ENCODE measurements at regions not wholly inside any gene's neighbourhood (a gene's known extent, or its start where the extent isn't known, plus 50 kb on each side); places are given as distances from the start of the nearest gene placed in this dataset.

- no peak overlapping the region for H4K5ac ChIP-seq (ENCODE audit: insufficient read length, low read depth, low read length)
- H3K9me3 Mint-ChIP-seq, result no peaks in the 10 kb centered on the region
- no peak overlapping the region for H3K9ac ChIP-seq (ENCODE audit: extremely low read depth, insufficient read length, low read length)
- H3K27me3 Mint-ChIP-seq (ENCODE audit: low read depth), result no peaks in the 10 kb centered on the region
- TF ChIP-seq CTCF (conservative IDR thresholded peaks at IDR 0.05), result no peak
- H2AK5ac ChIP-seq (ENCODE audit: insufficient read length, low read length), result no peak overlapping the region
- no peaks in the 10 kb centered on the region for H3K36me3 Mint-ChIP-seq (ENCODE audit: insufficient read depth in 1 of 3, low read depth in 3 of 3)
- H2AFZ ChIP-seq (ENCODE audit: low read length), result no peak overlapping the region
- no peak overlapping the region for H2BK20ac ChIP-seq (ENCODE audit: low read depth, low read length, poor library complexity, severe bottlenecking)
- no peak overlapping the region for H4K91ac ChIP-seq (ENCODE audit: insufficient read length, low read depth, low read length)
- H3K9me3 ChIP-seq (ENCODE audit: control insufficient read depth, low read depth, low read length), result no peaks in the 10 kb centered on the region
- H3K27ac Mint-ChIP-seq, result no peak overlapping the region
- H3K79me1 ChIP-seq (ENCODE audit: insufficient read depth, low read depth, low read length, poor library complexity, severe bottlenecking), result no peaks in the 10 kb centered on the region
- H3K4me1 ChIP-seq (ENCODE audit: insufficient read depth, low read length), result no peaks in the 10 kb centered on the region
- H2BK5ac ChIP-seq (ENCODE audit: insufficient read length, low read length), result no peak overlapping the region
- H3K14ac ChIP-seq (ENCODE audit: insufficient read depth, low read length), result no peak overlapping the region
- no peaks in the 10 kb centered on the region for H4K20me1 ChIP-seq (ENCODE audit: control insufficient read depth, insufficient read depth, insufficient read length)
- no peak overlapping the region for H3T11ph ChIP-seq (ENCODE audit: low read length)
- no peaks in the 10 kb centered on the region for H3K27me3 ChIP-seq (ENCODE audit: insufficient read depth, low read length)
- H3K23ac ChIP-seq (ENCODE audit: insufficient read length, low read depth, low read length), result no peak overlapping the region
- no peak overlapping the region for H2BK12ac ChIP-seq (ENCODE audit: insufficient read length, low read depth, low read length)
- H3K56ac ChIP-seq (ENCODE audit: insufficient read length, low read depth, low read length), result no peak overlapping the region
- H2BK15ac ChIP-seq (ENCODE audit: low read depth, low read length), result no peak overlapping the region
- H3K4me3 Mint-ChIP-seq, result no peak overlapping the region
- no peak overlapping the region for H2BK120ac ChIP-seq (ENCODE audit: low read depth, low read length, poor library complexity, severe bottlenecking)
- no peaks in the 10 kb centered on the region for H3K79me2 ChIP-seq (ENCODE audit: insufficient read depth, low read length)
- peaks cover 0 to 5% of the 10 kb centered on the region in 2 experiments; a peak in 1 of 4 replicates for H3K4me1 Mint-ChIP-seq
- H3K18ac ChIP-seq (ENCODE audit: insufficient read length, low read depth, low read length), result no peak overlapping the region
- no peak overlapping the region for H3K4me2 ChIP-seq (ENCODE audit: insufficient read depth, insufficient read length, low read length)
- WGBS (ENCODE audit: extremely low coverage, insufficient read length, low lambda C conversion rate), result no CpG with 5 or more reads among the region's 6 CpGs
- no peak overlapping the region for H3K27ac ChIP-seq (ENCODE audit: insufficient read length, low read depth, low read length)
- no peak for DNase-seq
- no peak overlapping the region for H3K4ac ChIP-seq (ENCODE audit: low read depth, low read length)
- H4K8ac ChIP-seq (replicated peaks; ENCODE audit: insufficient read length, low read depth, low read length), result no peak overlapping the region
- no peaks in the 10 kb centered on the region for H3K23me2 ChIP-seq (ENCODE audit: insufficient read length, low read depth, low read length, poor library complexity, severe bottlenecking)
These were observed 53.9 kb upstream of the CAV2 start for GRCh38 chr7:116445447-116446211.

Data from H9 (cell line).